Endothelial cell of umbilical vein (primary cell): ENCODE measurements at regions not wholly inside any gene's neighbourhood (a gene's known extent, or its start where the extent isn't known, plus 50 kb on each side); places are given as distances from the start of the nearest gene placed in this dataset.

Experiments
- BruUV-seq: library from RNA; stranded (reverse); fragments of 400-500 nt; replicated peaks from 2 replicates; lab custom pipeline; 2021; lab: Mats Ljungman, UMichigan
- CTCF ChIA-PET: fragments of 300-600, 350-600 bp; sonication (Branson Sonifier 250); formaldehyde crosslinking; loops from one replicate; lab custom pipeline; 2021; ENCODE audit warnings: antibody characterized with exemption, inconsistent platforms; lab: Charles Lee
- POLR2A ChIA-PET: fragments of 300-600, 350-600 bp; sonication (Branson Sonifier 250); formaldehyde crosslinking; loops from one replicate; lab custom pipeline; 2021; ENCODE audit warnings: antibody characterized with exemption, inconsistent platforms; lab: Charles Lee
- DNase-seq: peaks from one replicate; pipeline ENCODE4 v3.0.0-alpha.2; 2011; ENCODE audit warnings: low read depth, low spot score
- FAIRE-seq: peaks from 2 replicates; lab custom pipeline; 2011; peaks lifted over from hg19 to GRCh38; lab: Jason Lieb, UNC
- H2AFZ ChIP-seq: 2 replicates; pipeline ENCODE4 v1.6.0; 2012; ENCODE audit warnings: low read depth, low read length, control low read depth, inconsistent platforms
- H3K27ac ChIP-seq: 2 replicates; pipeline ENCODE4 v1.5.1; 2011; ENCODE audit warnings: low read depth, mild to moderate bottlenecking, control low read depth, low read length, moderate library complexity; ENCODE audit not compliant: insufficient read depth
- H3K27me3 ChIP-seq, 2 experiments: 2 replicates each; pipeline versions ENCODE4 v1.6.0 to v1.6.1; 2011; ENCODE audit warnings: low read length in 2 of 2, mixed read lengths in 1 of 2; ENCODE audit not compliant: control insufficient read depth in 2 of 2, insufficient read depth in 2 of 2
- H3K36me3 ChIP-seq, 2 experiments: 2 replicates in 1 of 2; 3 replicates in 1 of 2; pipeline ENCODE4 v1.5.1; 2011; ENCODE audit warnings: low read length in 2 of 2, mild to moderate bottlenecking in 1 of 2, moderate library complexity in 1 of 2; ENCODE audit not compliant: control insufficient read depth in 2 of 2, insufficient read depth in 2 of 2; ENCODE audit errors: extremely low read depth in 1 of 2
- H3K4me1 ChIP-seq: 3 replicates; pipeline ENCODE4 v1.5.1; 2011; ENCODE audit warnings: mild to moderate bottlenecking, low read length; ENCODE audit not compliant: control insufficient read depth, insufficient read depth; ENCODE audit errors: extremely low read depth
- H3K4me2 ChIP-seq: 2 replicates; pipeline ENCODE4 v1.6.1; 2011; ENCODE audit warnings: low read length, control low read depth, mixed read lengths; ENCODE audit not compliant: insufficient read depth
- H3K4me3 ChIP-seq, 3 experiments: fragments of 200-600 bp in 1 of 3; sonication (generic), shearing (Covaris generic) in 1 of 3; replicated peaks in 1 of 3; 2 replicates each; pipeline ENCODE4 v1.5.1; 2011 to 2016; ENCODE audit warnings: control low read depth in 3 of 3, low read length in 3 of 3, mild to moderate bottlenecking in 2 of 3, inconsistent platforms in 1 of 3, low read depth in 1 of 3, moderate library complexity in 1 of 3; ENCODE audit not compliant: insufficient read depth in 1 of 3
- H3K79me2 ChIP-seq: 2 replicates; pipeline ENCODE4 v1.6.0; 2012; ENCODE audit warnings: low read length, inconsistent platforms; ENCODE audit not compliant: control insufficient read depth, insufficient read depth
- H3K9ac ChIP-seq: replicated peaks from 2 replicates; pipeline ENCODE3; 2011; ENCODE audit warnings: low read length, control low read depth; ENCODE audit not compliant: insufficient read depth; ENCODE audit errors: extremely low read depth
- H3K9me1 ChIP-seq: replicated peaks from 3 replicates; pipeline ENCODE4 v1.6.0; 2011; ENCODE audit warnings: mild to moderate bottlenecking, low read length; ENCODE audit not compliant: control insufficient read depth, insufficient read depth; ENCODE audit errors: extremely low read depth
- H3K9me3 ChIP-seq: replicated peaks from 2 replicates; pipeline ENCODE4 v1.5.1; 2012; ENCODE audit warnings: low read length, inconsistent platforms; ENCODE audit not compliant: control insufficient read depth, insufficient read depth
- H4K20me1 ChIP-seq: replicated peaks from 2 replicates; pipeline ENCODE3; 2011; ENCODE audit warnings: mild to moderate bottlenecking, low read length; ENCODE audit not compliant: control insufficient read depth, insufficient read depth; ENCODE audit errors: extremely low read depth
- CTCF ChIP-seq, 2 donors: IDR thresholded peaks; 1 replicate in 1 of 2; 2 replicates in 1 of 2; pipeline ENCODE4 v1.5.1; 2011; ENCODE audit warnings: low read length in 2 of 2, mild to moderate bottlenecking in 2 of 2, moderate library complexity in 2 of 2, control low read depth in 1 of 2, inconsistent platforms in 1 of 2, low read depth in 1 of 2; ENCODE audit not compliant: insufficient read depth in 1 of 2; ENCODE audit errors: extremely low read depth in 1 of 2
- EZH2 ChIP-seq: IDR thresholded peaks from 2 replicates; pipeline ENCODE4 v1.6.1; 2012; ENCODE audit warnings: borderline replicate concordance, low read depth, mild to moderate bottlenecking, moderate library complexity, low read length, inconsistent platforms; ENCODE audit not compliant: severe bottlenecking
- FOS ChIP-seq: IDR thresholded peaks from 2 replicates; pipeline ENCODE4 v1.6.1; 2011; ENCODE audit warnings: mild to moderate bottlenecking, low read length, moderate library complexity, borderline replicate concordance; ENCODE audit not compliant: insufficient read depth
- GATA2 ChIP-seq: IDR thresholded peaks from 2 replicates; pipeline ENCODE4 v1.7.0; 2011; ENCODE audit warnings: low read depth, mild to moderate bottlenecking, moderate library complexity, mixed read lengths, low read length; ENCODE audit not compliant: insufficient read length, insufficient read depth
- JUN ChIP-seq: IDR thresholded peaks from 2 replicates; pipeline ENCODE4 v1.6.1; 2011; ENCODE audit warnings: borderline replicate concordance, low read depth; ENCODE audit not compliant: insufficient read length, insufficient read depth
- MAX ChIP-seq: IDR thresholded peaks from 2 replicates; pipeline ENCODE4 v1.6.1; 2011; ENCODE audit not compliant: insufficient read depth, insufficient read length
- MYC ChIP-seq: IDR thresholded peaks from one replicate; pipeline ENCODE4 v1.6.1; 2011; ENCODE audit warnings: mild to moderate bottlenecking, low read depth, low read length
- POLR2A ChIP-seq: IDR thresholded peaks from 2 replicates; pipeline ENCODE4 v1.6.1; 2012; ENCODE audit warnings: low read depth, mild to moderate bottlenecking, control low read depth, low read length
- POLR2AphosphoS5 ChIP-seq: IDR thresholded peaks from 2 replicates; pipeline ENCODE4 v1.6.1; 2012; ENCODE audit warnings: low read depth, mild to moderate bottlenecking, control low read depth, low read length, moderate library complexity; ENCODE audit not compliant: insufficient read depth
- dilution Hi-C: fragments of 300-500 bp; cut with MboI; formaldehyde crosslinking; loops from one replicate; pipeline ENCODE4 v1.15.0; 2019; ENCODE audit warnings: low sequenced_read_pairs; ENCODE audit not compliant: extremely low pct_ligation_motif_present
- intact Hi-C: fragments of 100-400 bp; cut with micrococcal nuclease; formaldehyde crosslinking; loops from one replicate; pipeline ENCODE4 v1.10.0; 2022

- H3K27me3 ChIP-seq, result peaks cover 3 to 8% of the 10 kb centered on the region in 2 experiments
- intact Hi-C loops (no loop called here), dilution Hi-C loops (no loop called here)
- no peaks in the 10 kb centered on the region for H3K9me3 ChIP-seq
- BruUV-seq, result no TSS peak
- TF ChIP-seq CTCF (IDR thresholded peaks at IDR 0.05; ENCODE audit: extremely low read depth in 1 of 2, insufficient read depth in 1 of 2, low read depth in 1 of 2, low read length in 2 of 2) (no peak), FOS (no peak), MAX (no peak), POLR2AphosphoS5 (no peak), EZH2 (no peak), JUN (no peak), POLR2A (no peak), MYC (no peak), GATA2 (no peak)
- no peak overlapping the region for H3K9ac ChIP-seq
- no peak overlapping the region for H3K4me2 ChIP-seq
- H3K36me3 ChIP-seq, result no peaks in the 10 kb centered on the region
- H3K4me3 ChIP-seq, result no peak overlapping the region
- no peak overlapping the region for H2AFZ ChIP-seq
- DNase-seq (no peak), FAIRE-seq (no peak)
- no peak overlapping the region for H3K27ac ChIP-seq
- no peaks in the 10 kb centered on the region for H3K4me1 ChIP-seq
- ChIA-PET POLR2A (interaction anchor here (0.6 kb wide), 1 partner anchor 18 kb away, joined by 7 read pairs; no protein-coding TSS in a partner anchor), CTCF (no interaction called here)
- no peaks in the 10 kb centered on the region for H3K79me2 ChIP-seq
- H3K9me1 ChIP-seq, result no peaks in the 10 kb centered on the region
- H4K20me1 ChIP-seq, result no peaks in the 10 kb centered on the region
Observed at GRCh38 chr13:99859178-99860177, 112.1 kb downstream of the ZIC5 start.
